Karpas-422 (cell line): ENCODE measurements at regions not wholly inside any gene's neighbourhood (a gene's known extent, or its start where the extent isn't known, plus 50 kb on each side); places are given as distances from the start of the nearest gene placed in this dataset.

Source experiments
- DNase-seq: peaks from one replicate; pipeline ENCODE4 v3.0.0-alpha.2; 2015
- H2AFZ ChIP-seq: fragments of 200-600 bp; sonication (generic); 2 replicates; pipeline ENCODE4 v1.6.1; 2014; ENCODE audit warnings: antibody characterized with exemption, low read length, mixed read lengths
- H3K27ac ChIP-seq: fragments of 200-600 bp; sonication (generic); 2 replicates; pipeline ENCODE4 v1.5.1; 2014; ENCODE audit warnings: mild to moderate bottlenecking, low read length, moderate library complexity
- H3K27me3 ChIP-seq: fragments of 200-600 bp; sonication (generic); 2 replicates; pipeline ENCODE4 v1.6.1; 2014; ENCODE audit warnings: low read length, mixed read lengths
- H3K36me3 ChIP-seq: fragments of 200-600 bp; sonication (generic); 2 replicates; pipeline ENCODE4 v1.6.1; 2014; ENCODE audit warnings: low read length, mixed read lengths; ENCODE audit not compliant: insufficient read depth
- H3K4me1 ChIP-seq: fragments of 200-600 bp; sonication (generic); 2 replicates; pipeline ENCODE4 v1.6.1; 2014; ENCODE audit warnings: mild to moderate bottlenecking, low read length, mixed read lengths
- H3K4me2 ChIP-seq: fragments of 200-600 bp; sonication (generic); 2 replicates; pipeline ENCODE4 v1.6.1; 2014; ENCODE audit warnings: low read length, low read depth, mild to moderate bottlenecking; ENCODE audit not compliant: poor library complexity, severe bottlenecking
- H3K4me3 ChIP-seq: fragments of 200-600 bp; sonication (generic); 2 replicates; pipeline ENCODE4 v1.5.1; 2014; ENCODE audit warnings: mild to moderate bottlenecking, antibody characterized with exemption, low read length, mixed read lengths
- H3K79me2 ChIP-seq: fragments of 200-600 bp; sonication (generic); 2 replicates; pipeline ENCODE4 v1.6.1; 2014; ENCODE audit warnings: mild to moderate bottlenecking, low read length, mixed read lengths
- H3K9ac ChIP-seq: fragments of 200-600 bp; sonication (generic); 2 replicates; pipeline ENCODE4 v1.6.0; 2014; ENCODE audit warnings: low read length
- H3K9me2 ChIP-seq: fragments of 200-600 bp; sonication (generic), shearing (Covaris generic); replicated peaks from 2 replicates; pipeline ENCODE4 v1.6.0; 2014; ENCODE audit warnings: mild to moderate bottlenecking, low read length, moderate library complexity; ENCODE audit not compliant: insufficient read depth
- H3K9me3 ChIP-seq: fragments of 300-700, 200-600 bp; sonication (generic); 2 replicates; pipeline ENCODE4 v1.6.1; 2014; ENCODE audit warnings: low read length, mixed read lengths
- H4K20me1 ChIP-seq: fragments of 200-600 bp; sonication (generic); 2 replicates; pipeline ENCODE4 v1.6.1; 2014; ENCODE audit warnings: mild to moderate bottlenecking, antibody characterized with exemption, low read length, low read depth; ENCODE audit not compliant: insufficient read depth

GRCh38 chr5:97406946-97407676, 224.1 kb upstream of the RIOK2 start:
- H3K27me3 ChIP-seq: no peaks in the 10 kb centered on the region
- no peak overlapping the region for H2AFZ ChIP-seq
- H3K4me2 ChIP-seq: no peak overlapping the region
- no peak for DNase-seq
- no peaks in the 10 kb centered on the region for H3K36me3 ChIP-seq
- no peaks in the 10 kb centered on the region for H3K4me1 ChIP-seq
- no peaks in the 10 kb centered on the region for H3K79me2 ChIP-seq
- no peaks in the 10 kb centered on the region for H3K9me2 ChIP-seq
- H3K9me3 ChIP-seq: no peaks in the 10 kb centered on the region
- no peak overlapping the region for H3K27ac ChIP-seq
- no peak overlapping the region for H3K4me3 ChIP-seq
- H3K9ac ChIP-seq: no peak overlapping the region
- no peaks in the 10 kb centered on the region for H4K20me1 ChIP-seq

GRCh38 chr5:97408331-97408730, 225.3 kb upstream of the RIOK2 start:
- Histone ChIP-seq H3K9ac (no peak overlapping the region), H3K4me2 (no peak overlapping the region), H3K36me3 (no peaks in the 10 kb centered on the region), H3K9me2 (no peaks in the 10 kb centered on the region), H3K27me3 (no peaks in the 10 kb centered on the region), H3K4me3 (no peak overlapping the region), H3K4me1 (no peaks in the 10 kb centered on the region), H3K9me3 (no peaks in the 10 kb centered on the region), H3K27ac (no peak overlapping the region), H2AFZ (no peak overlapping the region), H3K79me2 (no peaks in the 10 kb centered on the region), H4K20me1 (no peaks in the 10 kb centered on the region)
- no peak for DNase-seq

GRCh38 chr5:97412959-97413358, 229.9 kb upstream of the RIOK2 start:
- no peak for DNase-seq
- Histone ChIP-seq H3K79me2 (no peaks in the 10 kb centered on the region), H3K27me3 (no peaks in the 10 kb centered on the region), H2AFZ (no peak overlapping the region), H3K4me2 (no peak overlapping the region), H3K27ac (no peak overlapping the region), H4K20me1 (no peaks in the 10 kb centered on the region), H3K4me1 (no peaks in the 10 kb centered on the region), H3K36me3 (no peaks in the 10 kb centered on the region), H3K9me2 (no peaks in the 10 kb centered on the region), H3K4me3 (no peak overlapping the region), H3K9me3 (no peaks in the 10 kb centered on the region), H3K9ac (no peak overlapping the region)

- H4K20me1 ChIP-seq: no peaks in the 10 kb centered on the region
- no peaks in the 10 kb centered on the region for H3K9me3 ChIP-seq
- H3K36me3 ChIP-seq: no peaks in the 10 kb centered on the region
- no peak overlapping the region for H3K27ac ChIP-seq
- no peak overlapping the region for H3K4me3 ChIP-seq
- no peaks in the 10 kb centered on the region for H3K4me1 ChIP-seq
- no peak for DNase-seq
- no peak overlapping the region for H2AFZ ChIP-seq
- no peaks in the 10 kb centered on the region for H3K79me2 ChIP-seq
- no peaks in the 10 kb centered on the region for H3K9me2 ChIP-seq
- no peaks in the 10 kb centered on the region for H3K27me3 ChIP-seq
- H3K4me2 ChIP-seq: no peak overlapping the region
- no peak overlapping the region for H3K9ac ChIP-seq
Observed at GRCh38 chr5:97417986-97418385, 234.9 kb upstream of the RIOK2 start.

GRCh38 chr5:97418462-97418861, 235.4 kb upstream of the RIOK2 start:
- Histone ChIP-seq H3K9me3 (no peaks in the 10 kb centered on the region), H3K9ac (no peak overlapping the region), H2AFZ (no peak overlapping the region), H4K20me1 (no peaks in the 10 kb centered on the region), H3K36me3 (no peaks in the 10 kb centered on the region), H3K27me3 (no peaks in the 10 kb centered on the region), H3K4me3 (no peak overlapping the region), H3K79me2 (no peaks in the 10 kb centered on the region), H3K27ac (no peak overlapping the region), H3K4me2 (no peak overlapping the region), H3K9me2 (no peaks in the 10 kb centered on the region), H3K4me1 (no peaks in the 10 kb centered on the region)
- DNase-seq: no peak

GRCh38 chr5:97420646-97421045, 237.6 kb upstream of the RIOK2 start:
- no peak overlapping the region for H3K9ac ChIP-seq
- H3K4me1 ChIP-seq: no peaks in the 10 kb centered on the region
- no peaks in the 10 kb centered on the region for H4K20me1 ChIP-seq
- DNase-seq: no peak
- no peak overlapping the region for H3K27ac ChIP-seq
- H3K9me3 ChIP-seq: no peaks in the 10 kb centered on the region
- no peak overlapping the region for H3K4me3 ChIP-seq
- no peaks in the 10 kb centered on the region for H3K79me2 ChIP-seq
- H3K36me3 ChIP-seq: no peaks in the 10 kb centered on the region
- no peaks in the 10 kb centered on the region for H3K27me3 ChIP-seq
- H3K9me2 ChIP-seq: no peaks in the 10 kb centered on the region
- no peak overlapping the region for H3K4me2 ChIP-seq
- no peak overlapping the region for H2AFZ ChIP-seq

- H2AFZ ChIP-seq: no peak overlapping the region
- no peaks in the 10 kb centered on the region for H3K27me3 ChIP-seq
- no peaks in the 10 kb centered on the region for H3K79me2 ChIP-seq
- H3K9me2 ChIP-seq: no peaks in the 10 kb centered on the region
- H3K4me2 ChIP-seq: no peak overlapping the region
- H3K4me1 ChIP-seq: no peaks in the 10 kb centered on the region
- no peaks in the 10 kb centered on the region for H4K20me1 ChIP-seq
- DNase-seq: no peak
- no peaks in the 10 kb centered on the region for H3K36me3 ChIP-seq
- no peak overlapping the region for H3K27ac ChIP-seq
- no peak overlapping the region for H3K4me3 ChIP-seq
- no peaks in the 10 kb centered on the region for H3K9me3 ChIP-seq
- no peak overlapping the region for H3K9ac ChIP-seq
Observed at GRCh38 chr5:97422678-97423077, 239.6 kb upstream of the RIOK2 start.

- Histone ChIP-seq H3K9ac (no peak overlapping the region), H3K9me3 (no peaks in the 10 kb centered on the region), H3K27ac (no peak overlapping the region), H3K4me2 (no peak overlapping the region), H3K27me3 (no peaks in the 10 kb centered on the region), H3K36me3 (no peaks in the 10 kb centered on the region), H3K4me1 (no peaks in the 10 kb centered on the region), H3K4me3 (no peak overlapping the region), H3K9me2 (no peaks in the 10 kb centered on the region), H3K79me2 (no peaks in the 10 kb centered on the region), H2AFZ (no peak overlapping the region), H4K20me1 (no peaks in the 10 kb centered on the region)
- DNase-seq: peak; percentile 47
Observed at GRCh38 chr5:97425511-97425910, 242.5 kb upstream of the RIOK2 start.
